ENCODE measurements at regions not wholly inside any gene's neighbourhood (a gene's known extent, or its start where the extent isn't known, plus 50 kb on each side); places are given as distances from the start of the nearest gene placed in this dataset.

DNA sequence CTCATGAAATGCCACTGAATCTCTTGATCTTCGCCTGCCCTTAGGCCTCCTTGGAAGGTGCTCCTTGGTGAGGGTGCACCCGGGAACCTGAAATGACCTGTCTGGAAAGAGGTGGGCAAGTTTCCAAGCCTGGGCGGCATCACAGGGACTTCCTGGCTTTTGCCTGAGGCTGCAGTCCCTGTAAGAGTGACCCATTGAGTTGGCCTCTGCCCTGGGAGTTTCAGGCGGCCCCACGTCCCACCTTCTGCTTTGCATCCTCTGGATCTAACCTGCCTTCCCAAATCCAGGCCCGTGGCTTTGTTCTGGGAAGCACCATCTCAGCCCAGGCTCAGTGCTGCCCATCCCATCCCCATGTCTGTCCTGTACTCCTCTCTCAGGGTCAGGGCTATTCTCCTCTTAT, 356.4 kb downstream of the RPS24 start:
- TF ChIP-seq SIN3A (IDR thresholded peaks at IDR 0.05; ENCODE audit: borderline replicate concordance, insufficient read depth, low read length) (no peak), TAF1 (IDR thresholded peaks at IDR 0.05; ENCODE audit: borderline replicate concordance, insufficient read depth, low read length) (no peak), REST (IDR thresholded peaks at IDR 0.05; ENCODE audit: insufficient read depth in 1 of 2, low read depth in 2 of 2, low read length in 2 of 2) (no peak), POLR2AphosphoS5 (IDR thresholded peaks at IDR 0.05; ENCODE audit: low read depth, low read length) (no peak), FOXP2 (optimal IDR thresholded peaks at IDR 0.05; ENCODE audit: borderline replicate concordance, extremely low read depth, extremely low read length, insufficient read depth) (no peak)

GRCh38 chr10:78390817-78391216, 357.2 kb downstream of the RPS24 start:
- no peak for TF ChIP-seq SIN3A (IDR thresholded peaks at IDR 0.05; ENCODE audit: borderline replicate concordance, insufficient read depth, low read length)
- no peak for TF ChIP-seq REST (IDR thresholded peaks at IDR 0.05; ENCODE audit: insufficient read depth in 1 of 2, low read depth in 2 of 2, low read length in 2 of 2)
- TF ChIP-seq TAF1 (IDR thresholded peaks at IDR 0.05; ENCODE audit: borderline replicate concordance, insufficient read depth, low read length): no peak

GRCh38 chr10:78391585-78391984, 357.9 kb downstream of the RPS24 start:
- TF ChIP-seq SIN3A (IDR thresholded peaks at IDR 0.05; ENCODE audit: borderline replicate concordance, insufficient read depth, low read length) (no peak), FOXP2 (optimal IDR thresholded peaks at IDR 0.05; ENCODE audit: borderline replicate concordance, extremely low read depth, extremely low read length, insufficient read depth) (no peak), POLR2AphosphoS5 (IDR thresholded peaks at IDR 0.05; ENCODE audit: low read depth, low read length) (no peak), REST (IDR thresholded peaks at IDR 0.05; ENCODE audit: insufficient read depth in 1 of 2, low read depth in 2 of 2, low read length in 2 of 2) (no peak), TAF1 (IDR thresholded peaks at IDR 0.05; ENCODE audit: borderline replicate concordance, insufficient read depth, low read length) (no peak)

- no peak for TF ChIP-seq TAF1 (IDR thresholded peaks at IDR 0.05; ENCODE audit: borderline replicate concordance, insufficient read depth, low read length)
- no peak for TF ChIP-seq SIN3A (IDR thresholded peaks at IDR 0.05; ENCODE audit: borderline replicate concordance, insufficient read depth, low read length)
- TF ChIP-seq FOXP2 (optimal IDR thresholded peaks at IDR 0.05; ENCODE audit: borderline replicate concordance, extremely low read depth, extremely low read length, insufficient read depth): no peak
- TF ChIP-seq REST (IDR thresholded peaks at IDR 0.05; ENCODE audit: insufficient read depth in 1 of 2, low read depth in 2 of 2, low read length in 2 of 2): no peak
- TF ChIP-seq POLR2AphosphoS5 (IDR thresholded peaks at IDR 0.05; ENCODE audit: low read depth, low read length): no peak
Observed at GRCh38 chr10:78392197-78392596, 358.5 kb downstream of the RPS24 start.

DNA sequence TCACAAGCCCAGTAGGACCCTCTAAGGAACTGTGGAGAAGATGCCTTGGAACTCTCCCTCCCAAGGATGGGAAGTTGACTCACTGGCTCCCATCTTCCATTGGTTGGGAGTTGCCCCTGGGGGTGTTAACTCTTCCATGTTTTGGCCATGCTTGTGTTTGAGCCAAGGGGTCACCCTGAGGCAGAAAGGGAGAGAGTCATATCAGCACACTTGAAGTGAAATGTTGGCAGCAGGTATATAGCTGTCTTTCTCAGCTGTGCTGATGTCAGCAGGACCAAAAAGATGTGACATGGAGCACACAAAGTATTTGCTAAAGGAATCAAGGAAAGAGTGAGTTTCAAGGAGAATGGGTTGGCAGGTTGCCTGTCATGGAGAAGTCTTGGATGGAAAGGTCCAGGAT, 359.4 kb downstream of the RPS24 start:
- TF ChIP-seq REST (IDR thresholded peaks at IDR 0.05; ENCODE audit: insufficient read depth in 1 of 2, low read depth in 2 of 2, low read length in 2 of 2) (no peak), FOXP2 (optimal IDR thresholded peaks at IDR 0.05; ENCODE audit: borderline replicate concordance, extremely low read depth, extremely low read length, insufficient read depth) (no peak), POLR2AphosphoS5 (IDR thresholded peaks at IDR 0.05; ENCODE audit: low read depth, low read length) (no peak), TAF1 (IDR thresholded peaks at IDR 0.05; ENCODE audit: borderline replicate concordance, insufficient read depth, low read length) (no peak), SIN3A (IDR thresholded peaks at IDR 0.05; ENCODE audit: borderline replicate concordance, insufficient read depth, low read length) (no peak)
